ENCODE measurements at regions not wholly inside any gene's neighbourhood (a gene's known extent, or its start where the extent isn't known, plus 50 kb on each side); places are given as distances from the start of the nearest gene placed in this dataset.
A peak's percentile ranks its signal among the peaks of the same experiment; 100 is the strongest.

GRCh38 chr9:79021084-79021483 lies 550.7 kb upstream of the TLE4 start:
- Histone ChIP-seq H3K27ac (no peak overlapping the region), H3K4me3 (ENCODE audit: low read depth, low read length) (no peak overlapping the region), H3K27me3 (replicated peaks) (no peaks in the 10 kb centered on the region), H3K36me3 (replicated peaks) (no peaks in the 10 kb centered on the region)
- no peak for DNase-seq
- no peak for TF ChIP-seq CTCF (IDR thresholded peaks at IDR 0.05; ENCODE audit: low read depth, low read length, missing control alignments)
- in situ Hi-C loops (cut with HindIII; ENCODE audit: low pct_ligation_motif_present, low sequenced_read_pairs): no loop called here

- Histone ChIP-seq H3K36me3 (replicated peaks) (no peaks in the 10 kb centered on the region), H3K27ac (peak overlapping the region; percentile 67), H3K4me3 (ENCODE audit: low read depth, low read length) (no peak overlapping the region), H3K27me3 (replicated peaks) (no peaks in the 10 kb centered on the region)
- TF ChIP-seq CTCF (IDR thresholded peaks at IDR 0.05; ENCODE audit: low read depth, low read length, missing control alignments): no peak
- peak; percentile 63 for DNase-seq
- in situ Hi-C loops (cut with HindIII; ENCODE audit: low pct_ligation_motif_present, low sequenced_read_pairs): no loop called here
Observed at GRCh38 chr9:79023134-79023580, 548.6 kb upstream of the TLE4 start.

- H3K36me3 ChIP-seq (replicated peaks): no peaks in the 10 kb centered on the region
- TF ChIP-seq CTCF (IDR thresholded peaks at IDR 0.05; ENCODE audit: low read depth, low read length, missing control alignments): no peak
- H3K4me3 ChIP-seq (ENCODE audit: low read depth, low read length): no peak overlapping the region
- H3K27ac ChIP-seq: no peak overlapping the region
- in situ Hi-C loops (cut with HindIII; ENCODE audit: low pct_ligation_motif_present, low sequenced_read_pairs): no loop called here
- H3K27me3 ChIP-seq (replicated peaks): no peaks in the 10 kb centered on the region
- no peak for DNase-seq
Observed at GRCh38 chr9:79026316-79026715, 545.4 kb upstream of the TLE4 start.

GRCh38 chr9:79028101-79028500 lies 543.7 kb upstream of the TLE4 start:
- Histone ChIP-seq H3K36me3 (replicated peaks) (no peaks in the 10 kb centered on the region), H3K27me3 (replicated peaks) (no peaks in the 10 kb centered on the region), H3K27ac (no peak overlapping the region), H3K4me3 (ENCODE audit: low read depth, low read length) (no peak overlapping the region)
- in situ Hi-C loops (cut with HindIII; ENCODE audit: low pct_ligation_motif_present, low sequenced_read_pairs): no loop called here
- DNase-seq: peak; percentile 4
- TF ChIP-seq CTCF (IDR thresholded peaks at IDR 0.05; ENCODE audit: low read depth, low read length, missing control alignments): no peak

- DNase-seq: no peak
- no peak overlapping the region for H3K4me3 ChIP-seq (ENCODE audit: low read depth, low read length)
- no peaks in the 10 kb centered on the region for H3K36me3 ChIP-seq (replicated peaks)
- H3K27ac ChIP-seq: no peak overlapping the region
- no peaks in the 10 kb centered on the region for H3K27me3 ChIP-seq (replicated peaks)
- in situ Hi-C loops (cut with HindIII; ENCODE audit: low pct_ligation_motif_present, low sequenced_read_pairs): no loop called here
- TF ChIP-seq CTCF (IDR thresholded peaks at IDR 0.05; ENCODE audit: low read depth, low read length, missing control alignments): no peak
Observed at GRCh38 chr9:79034583-79034982, 537.2 kb upstream of the TLE4 start.

GRCh38 chr9:79037338-79037737 lies 534.4 kb upstream of the TLE4 start:
- H3K4me3 ChIP-seq (ENCODE audit: low read depth, low read length): no peak overlapping the region
- no peak for TF ChIP-seq CTCF (IDR thresholded peaks at IDR 0.05; ENCODE audit: low read depth, low read length, missing control alignments)
- no peaks in the 10 kb centered on the region for H3K36me3 ChIP-seq (replicated peaks)
- H3K27ac ChIP-seq: no peak overlapping the region
- in situ Hi-C loops (cut with HindIII; ENCODE audit: low pct_ligation_motif_present, low sequenced_read_pairs): no loop called here
- no peaks in the 10 kb centered on the region for H3K27me3 ChIP-seq (replicated peaks)
- no peak for DNase-seq
